ENCODE measurements at regions not wholly inside any gene's neighbourhood (a gene's known extent, or its start where the extent isn't known, plus 50 kb on each side); places are given as distances from the start of the nearest gene placed in this dataset.

GRCh38 chr4:175103403-175103802, 185.2 kb downstream of the ADAM29 start:
- H3K36me3 Mint-ChIP-seq (ENCODE audit: low read depth) = no peaks in the 10 kb centered on the region
- TF ChIP-seq CTCF (IDR thresholded peaks at IDR 0.05; ENCODE audit: unreplicated experiment in 3 of 3) = no peak
- peaks cover 7% of the 10 kb centered on the region for H3K4me1 Mint-ChIP-seq
- peaks cover 3% of the 10 kb centered on the region for H3K9me3 Mint-ChIP-seq
- H3K27me3 Mint-ChIP-seq (ENCODE audit: low read depth) = no peaks in the 10 kb centered on the region
- H3K27ac Mint-ChIP-seq = no peak overlapping the region
- no peak overlapping the region for H3K4me3 Mint-ChIP-seq

GRCh38 chr4:175106301-175106700, 188.1 kb downstream of the ADAM29 start:
- Mint-ChIP-seq H3K4me1 (peaks cover 7% of the 10 kb centered on the region), H3K9me3 (peaks cover 16% of the 10 kb centered on the region), H3K4me3 (no peak overlapping the region), H3K27me3 (ENCODE audit: low read depth) (no peaks in the 10 kb centered on the region), H3K27ac (no peak overlapping the region), H3K36me3 (ENCODE audit: low read depth) (no peaks in the 10 kb centered on the region)
- no peak for TF ChIP-seq CTCF (IDR thresholded peaks at IDR 0.05; ENCODE audit: unreplicated experiment in 3 of 3)

- Mint-ChIP-seq H3K4me3 (no peak overlapping the region), H3K27ac (no peak overlapping the region), H3K36me3 (ENCODE audit: low read depth) (no peaks in the 10 kb centered on the region), H3K9me3 (peaks cover 24% of the 10 kb centered on the region), H3K4me1 (peaks cover 7% of the 10 kb centered on the region), H3K27me3 (ENCODE audit: low read depth) (no peaks in the 10 kb centered on the region)
- no peak for TF ChIP-seq CTCF (IDR thresholded peaks at IDR 0.05; ENCODE audit: unreplicated experiment in 3 of 3)
Measured at GRCh38 chr4:175109933-175110332, 191.8 kb downstream of the ADAM29 start.

- Mint-ChIP-seq H3K4me3 (no peak overlapping the region), H3K4me1 (no peaks in the 10 kb centered on the region), H3K27ac (no peak overlapping the region), H3K36me3 (ENCODE audit: low read depth) (no peaks in the 10 kb centered on the region), H3K9me3 (peaks cover 30% of the 10 kb centered on the region), H3K27me3 (ENCODE audit: low read depth) (no peaks in the 10 kb centered on the region)
- no peak for TF ChIP-seq CTCF (IDR thresholded peaks at IDR 0.05; ENCODE audit: unreplicated experiment in 3 of 3)
Measured at GRCh38 chr4:175125410-175126068, 207.4 kb downstream of the ADAM29 start.

- H3K27ac Mint-ChIP-seq = no peak overlapping the region
- no peak for TF ChIP-seq CTCF (IDR thresholded peaks at IDR 0.05; ENCODE audit: unreplicated experiment in 3 of 3)
- H3K27me3 Mint-ChIP-seq (ENCODE audit: low read depth) = no peaks in the 10 kb centered on the region
- H3K4me3 Mint-ChIP-seq = no peak overlapping the region
- H3K4me1 Mint-ChIP-seq = no peaks in the 10 kb centered on the region
- peaks cover 14% of the 10 kb centered on the region for H3K9me3 Mint-ChIP-seq
- H3K36me3 Mint-ChIP-seq (ENCODE audit: low read depth) = no peaks in the 10 kb centered on the region
Measured at GRCh38 chr4:175127314-175127713, 209.2 kb downstream of the ADAM29 start.

- no peak overlapping the region for H3K27ac Mint-ChIP-seq
- no peak overlapping the region for H3K4me3 Mint-ChIP-seq
- H3K36me3 Mint-ChIP-seq (ENCODE audit: low read depth) = no peaks in the 10 kb centered on the region
- no peaks in the 10 kb centered on the region for H3K9me3 Mint-ChIP-seq
- no peak for TF ChIP-seq CTCF (IDR thresholded peaks at IDR 0.05; ENCODE audit: unreplicated experiment in 3 of 3)
- no peaks in the 10 kb centered on the region for H3K4me1 Mint-ChIP-seq
- H3K27me3 Mint-ChIP-seq (ENCODE audit: low read depth) = no peaks in the 10 kb centered on the region
Measured at GRCh38 chr4:175129797-175130196, 211.6 kb downstream of the ADAM29 start.

All from nephron (organoid).